A673 (cell line): ENCODE measurements at regions not wholly inside any gene's neighbourhood (a gene's known extent, or its start where the extent isn't known, plus 50 kb on each side); places are given as distances from the start of the nearest gene placed in this dataset.
"Not testable (repeated sequence)": the region's sequence is repeated elsewhere in the genome, so short reads cannot be mapped to it uniquely, and the experiment has no call there.

Experiments
- BruUV-seq: library from RNA; stranded (reverse); fragments of 400-500 nt; replicated peaks from 2 replicates; lab custom pipeline; 2021; lab: Mats Ljungman, UMichigan
- CTCF ChIA-PET: fragments of 300-600 bp; sonication (Branson Sonifier 250); formaldehyde crosslinking; loops from one replicate; lab custom pipeline; 2022; ENCODE audit warnings: antibody characterized with exemption; lab: Charles Lee
- POLR2A ChIA-PET: fragments of 300-600 bp; sonication (Branson Sonifier 250); formaldehyde crosslinking; loops from one replicate; lab custom pipeline; 2022; ENCODE audit warnings: antibody characterized with exemption; ENCODE audit not compliant: low non-redundant PET; lab: Charles Lee
- DNase-seq: peaks from one replicate; pipeline ENCODE4 v3.0.0-alpha.2; 2015; ENCODE audit warnings: low spot score
- H3K27ac ChIP-seq: fragments of 200-600 bp; sonication (generic); 2 replicates; pipeline ENCODE4 v1.5.1; 2016; ENCODE audit warnings: mixed run types, low read depth, mild to moderate bottlenecking, mixed read lengths, antibody characterized with exemption, low read length; ENCODE audit not compliant: poor library complexity, severe bottlenecking
- H3K27me3 ChIP-seq: fragments of 200-600 bp; sonication (generic); replicated peaks from 2 replicates; pipeline ENCODE4 v1.6.1; 2017; ENCODE audit warnings: mixed run types, low read depth, mild to moderate bottlenecking, mixed read lengths, antibody characterized with exemption, low read length; ENCODE audit not compliant: insufficient read depth, poor library complexity
- H3K36me3 ChIP-seq: fragments of 200-600 bp; sonication (generic); 2 replicates; pipeline ENCODE4 v1.6.1; 2016; ENCODE audit warnings: mixed run types, mild to moderate bottlenecking, mixed read lengths, antibody characterized with exemption, low read length; ENCODE audit not compliant: insufficient read depth, poor library complexity, severe bottlenecking
- H3K4me1 ChIP-seq: fragments of 200-600 bp; sonication (generic); 2 replicates; pipeline ENCODE4 v1.6.1; 2017; ENCODE audit warnings: mixed run types, mild to moderate bottlenecking, mixed read lengths, antibody characterized with exemption, low read length; ENCODE audit not compliant: insufficient read depth, poor library complexity, severe bottlenecking
- H3K4me3 ChIP-seq: fragments of 200-600 bp; sonication (generic); 2 replicates; pipeline ENCODE4 v1.5.1; 2016; ENCODE audit warnings: low read depth, mixed run types, mild to moderate bottlenecking, mixed read lengths, low read length; ENCODE audit not compliant: poor library complexity, severe bottlenecking
- H3K9me3 ChIP-seq: fragments of 200-600 bp; sonication (generic); 2 replicates; pipeline ENCODE4 v1.6.1; 2016; ENCODE audit warnings: mixed run types, low read depth, mild to moderate bottlenecking, mixed read lengths, antibody characterized with exemption, low read length; ENCODE audit not compliant: poor library complexity, severe bottlenecking
- CTCF ChIP-seq: fragments of 300-800, 200-600 bp; sonication (generic); conservative IDR thresholded peaks from 2 replicates; pipeline ENCODE4 v1.5.1; 2017; ENCODE audit warnings: low read depth, mild to moderate bottlenecking, antibody characterized with exemption, low read length, moderate library complexity, mixed read lengths
- EZH2 ChIP-seq: fragments of 200-600 bp; sonication (generic); IDR thresholded peaks from 2 replicates; pipeline ENCODE4 v1.6.1; 2017; ENCODE audit warnings: borderline replicate concordance, low read depth, mild to moderate bottlenecking, mixed read lengths, antibody characterized with exemption, low read length; ENCODE audit not compliant: poor library complexity, severe bottlenecking
- intact Hi-C: fragments of 100-400 bp; cut with micrococcal nuclease; formaldehyde crosslinking; loops from one replicate; pipeline ENCODE4 v1.10.0; 2022; ENCODE audit not compliant: unreplicated experiment

- no peaks in the 10 kb centered on the region for H3K27me3 ChIP-seq
- ChIA-PET CTCF (no interaction called here), POLR2A (interaction anchor here (0.7 kb wide), 1 partner anchor 1256 kb away, joined by 4 read pairs; no protein-coding TSS in a partner anchor)
- H3K4me1 ChIP-seq: no peaks in the 10 kb centered on the region
- no peak for DNase-seq
- no TSS peak for BruUV-seq
- no peak overlapping the region for H3K4me3 ChIP-seq
- H3K9me3 ChIP-seq: no peaks in the 10 kb centered on the region
- H3K27ac ChIP-seq: no peak overlapping the region
- H3K36me3 ChIP-seq: no peaks in the 10 kb centered on the region
- no peak for TF ChIP-seq CTCF
- TF ChIP-seq EZH2: no peak
- intact Hi-C loops: no loop called here
These were observed 104.1 kb downstream of the ATXN3L start for GRCh38 chrX:13215729-13216128.

- ChIA-PET CTCF (no interaction called here), POLR2A (no interaction called here)
- no peaks in the 10 kb centered on the region for H3K4me1 ChIP-seq
- intact Hi-C loops: no loop called here
- no peaks in the 10 kb centered on the region for H3K9me3 ChIP-seq
- H3K27ac ChIP-seq: no peak overlapping the region
- no peaks in the 10 kb centered on the region for H3K36me3 ChIP-seq
- H3K27me3 ChIP-seq: no peaks in the 10 kb centered on the region
- TF ChIP-seq EZH2 (no peak), CTCF (no peak)
- no TSS peak for BruUV-seq
- no peak for DNase-seq
- H3K4me3 ChIP-seq: no peak overlapping the region
These were observed 107.6 kb downstream of the ATXN3L start for GRCh38 chrX:13212191-13212651.

GRCh38 chrX:13210142-13210541 lies 109.7 kb downstream of the ATXN3L start:
- DNase-seq, CTCF ChIA-PET, H3K27me3 ChIP-seq, H3K4me3 ChIP-seq, H3K9me3 ChIP-seq, BruUV-seq, H3K4me1 ChIP-seq, H3K36me3 ChIP-seq, POLR2A ChIA-PET, intact Hi-C loops, H3K27ac ChIP-seq: not testable (repeated sequence)

GRCh38 chrX:13209704-13210103 lies 110.1 kb downstream of the ATXN3L start:
- intact Hi-C loops, H3K9me3 ChIP-seq, H3K4me1 ChIP-seq, H3K27me3 ChIP-seq, H3K36me3 ChIP-seq, H3K4me3 ChIP-seq, DNase-seq, BruUV-seq, POLR2A ChIA-PET, H3K27ac ChIP-seq, CTCF ChIA-PET: not testable (repeated sequence)
